ENCODE measurements at regions not wholly inside any gene's neighbourhood (a gene's known extent, or its start where the extent isn't known, plus 50 kb on each side); places are given as distances from the start of the nearest gene placed in this dataset.

DNA sequence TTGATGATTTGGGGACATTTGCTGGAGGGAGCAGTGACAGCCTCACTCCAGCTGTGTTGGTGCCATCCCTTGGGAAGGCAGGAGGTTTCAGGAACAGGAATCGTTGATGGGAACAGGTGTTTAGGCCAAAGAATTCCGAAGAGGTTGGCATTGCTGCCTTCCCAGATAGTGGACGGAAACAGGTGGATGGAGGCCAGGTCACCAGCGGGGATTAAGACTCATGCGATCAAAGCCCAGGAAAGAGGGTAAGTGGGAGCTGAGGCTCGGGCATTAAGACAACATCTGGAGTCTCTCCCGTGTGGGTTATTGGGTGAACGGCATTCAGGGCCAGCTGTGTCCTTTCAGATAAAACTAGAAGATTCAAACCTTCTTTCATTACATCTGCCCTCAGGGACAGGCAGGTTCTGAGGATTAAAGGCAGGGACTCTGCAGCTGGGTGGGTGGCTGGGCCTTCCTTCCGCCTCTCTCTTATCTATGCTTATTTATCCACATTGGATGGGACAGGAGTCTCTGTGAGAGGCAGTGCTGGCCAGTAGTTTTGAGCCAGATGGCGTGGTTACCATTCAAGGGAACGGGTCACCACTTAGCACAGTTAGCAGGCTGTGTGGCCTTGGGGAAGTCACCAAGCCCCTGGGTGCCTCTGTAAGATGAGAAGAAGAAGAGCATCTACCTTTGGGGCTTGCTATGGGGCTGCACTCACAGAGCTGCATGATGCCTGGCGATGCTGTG, 67.6 kb downstream of the INSIG1 start:
- no peak overlapping the region for H3K4me3 ChIP-seq (replicated peaks in 1 of 2; ENCODE audit: low read depth in 2 of 2, low read length in 2 of 2)
- TF ChIP-seq CTCF (IDR thresholded peaks at IDR 0.05; ENCODE audit: low read depth, low read length), result no peak
- no peak for DNase-seq (ENCODE audit: low read depth in 2 of 2)

DNA sequence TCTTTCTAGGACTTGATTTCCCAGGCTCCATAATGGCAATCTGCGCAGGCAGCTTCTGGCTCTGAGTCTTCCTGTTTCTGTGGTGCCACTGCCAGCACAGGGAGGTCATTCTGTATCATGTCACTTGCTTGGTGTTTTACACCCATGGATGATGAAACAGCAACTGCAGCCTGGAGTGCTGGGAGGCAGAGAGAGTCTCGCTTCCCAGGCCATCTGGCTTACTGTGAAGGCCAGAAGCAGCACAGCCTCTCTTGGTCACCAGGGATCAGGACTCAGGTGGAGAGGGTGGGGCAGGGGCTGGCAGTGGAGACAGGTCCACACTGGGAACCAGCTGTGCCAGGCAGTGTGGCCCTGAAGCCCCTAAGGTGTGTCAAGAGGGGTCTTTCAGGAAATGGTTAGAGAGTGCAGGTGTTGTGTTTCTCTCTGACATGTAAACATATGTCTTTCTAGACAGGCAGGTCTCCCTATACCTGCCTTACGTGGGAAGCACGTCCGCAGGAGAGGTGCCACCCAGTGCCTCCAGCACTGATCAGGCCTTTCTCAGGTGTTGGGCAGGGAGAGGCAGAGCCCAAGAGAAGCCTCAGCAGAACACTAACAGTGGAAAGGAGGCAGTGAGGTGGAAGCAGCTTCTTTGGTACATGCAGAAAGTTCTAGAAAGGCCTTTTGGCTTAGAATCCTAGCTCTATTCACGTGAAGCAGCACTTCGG, 71.4 kb downstream of the INSIG1 start:
- DNase-seq (ENCODE audit: low read depth in 2 of 2), result no peak
- no peak overlapping the region for H3K4me3 ChIP-seq (replicated peaks in 1 of 2; ENCODE audit: low read depth in 2 of 2, low read length in 2 of 2)
- TF ChIP-seq CTCF (IDR thresholded peaks at IDR 0.05; ENCODE audit: low read depth, low read length), result no peak

DNA sequence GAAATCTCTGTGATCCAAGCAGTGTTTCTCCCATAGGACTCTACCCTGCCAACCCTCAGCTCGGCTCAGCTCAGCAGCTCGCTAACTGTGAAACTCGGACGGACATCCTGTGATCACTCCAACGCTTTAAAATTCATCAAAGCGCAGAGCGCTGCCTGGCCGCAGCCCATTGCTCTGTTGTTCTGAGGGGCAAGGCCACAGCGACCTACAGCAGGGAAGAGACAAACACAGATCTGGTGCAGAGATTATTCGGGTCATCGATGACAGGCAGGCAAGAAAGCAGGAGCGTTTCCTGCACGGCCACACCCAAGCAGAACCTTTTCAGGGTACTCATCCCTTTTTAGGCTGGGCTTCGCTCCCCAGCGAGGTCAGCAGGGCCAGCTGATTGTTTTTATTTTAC, 72.1 kb downstream of the INSIG1 start:
- no peak for DNase-seq (ENCODE audit: low read depth in 2 of 2)
- H3K4me3 ChIP-seq (replicated peaks in 1 of 2; ENCODE audit: low read depth in 2 of 2, low read length in 2 of 2), result no peak overlapping the region
- no peak for TF ChIP-seq CTCF (IDR thresholded peaks at IDR 0.05; ENCODE audit: low read depth, low read length)

DNA sequence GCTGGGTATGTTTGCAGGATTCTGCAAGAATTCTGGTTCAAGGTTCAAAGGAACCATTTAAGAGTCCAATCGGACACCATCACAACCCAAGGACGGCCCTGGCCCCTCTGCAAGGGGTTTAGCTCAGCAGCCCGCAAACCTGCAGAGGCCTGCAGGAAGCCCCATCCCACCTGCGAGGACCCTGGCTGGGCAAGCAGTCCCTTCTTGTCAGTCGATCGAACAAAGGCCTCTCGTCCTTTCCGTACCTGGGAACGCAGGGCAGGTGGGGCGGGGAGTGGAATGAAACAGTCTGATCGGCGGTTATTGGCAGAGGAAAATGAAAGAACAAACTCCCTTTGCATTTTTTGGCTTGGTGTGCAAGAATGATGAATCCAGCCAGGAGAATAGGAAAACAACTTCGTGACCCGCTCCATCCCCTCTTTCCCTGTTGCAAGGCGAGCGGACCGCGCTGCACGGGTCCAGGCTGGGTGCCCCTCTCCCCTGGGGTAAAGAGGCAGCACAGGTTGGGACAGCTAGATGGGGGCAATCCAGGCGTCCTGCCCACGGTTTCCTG, 73.7 kb downstream of the INSIG1 start:
- no peak for DNase-seq (ENCODE audit: low read depth in 2 of 2)
- no peak overlapping the region for H3K4me3 ChIP-seq (replicated peaks in 1 of 2; ENCODE audit: low read depth in 2 of 2, low read length in 2 of 2)
- no peak for TF ChIP-seq CTCF (IDR thresholded peaks at IDR 0.05; ENCODE audit: low read depth, low read length)

DNA sequence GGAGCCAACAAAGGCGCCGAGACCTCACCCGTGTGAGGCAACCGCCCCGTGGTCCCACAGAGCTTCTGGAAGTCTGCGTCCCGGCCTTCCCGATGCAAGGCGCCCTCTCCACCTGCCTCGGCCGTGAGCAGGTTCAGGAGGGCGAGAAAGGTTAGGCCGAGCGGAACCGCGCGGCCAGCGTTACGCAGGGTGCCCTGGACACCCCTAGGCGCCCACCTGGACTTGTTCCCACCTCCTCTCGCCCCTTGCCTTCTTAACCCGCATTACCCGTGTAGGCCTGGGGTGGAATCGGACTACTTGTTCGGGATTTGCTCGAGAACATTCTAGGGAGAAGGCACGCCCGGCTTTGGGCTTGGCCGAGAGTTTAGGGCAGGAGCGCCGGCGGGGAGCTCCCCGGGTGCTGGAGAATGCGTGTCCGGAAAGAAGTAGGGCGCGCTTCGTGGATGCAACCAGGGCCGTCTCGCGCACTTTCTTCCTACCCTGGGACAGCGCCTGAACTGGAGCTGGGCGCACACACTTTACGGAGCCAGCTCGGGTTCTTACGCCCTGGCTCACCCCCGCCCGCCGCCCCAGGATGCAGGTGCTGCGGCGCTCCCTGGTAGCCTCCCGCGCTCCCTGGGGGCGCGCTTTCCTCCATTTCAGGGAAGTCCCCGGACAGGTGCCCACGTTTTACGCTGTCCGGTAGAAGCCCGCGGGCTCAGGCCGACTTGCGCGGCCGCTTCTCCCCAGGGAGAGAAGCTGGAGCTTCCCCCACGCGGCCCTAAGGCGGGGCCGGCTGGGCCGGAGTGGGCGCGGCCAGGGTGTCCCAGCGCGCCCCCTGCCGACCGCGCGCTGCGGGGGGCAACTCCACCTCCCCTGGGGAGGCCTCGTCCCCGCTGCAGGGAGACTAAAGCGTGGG, 74.5 kb downstream of the INSIG1 start:
- no peak for TF ChIP-seq CTCF (IDR thresholded peaks at IDR 0.05; ENCODE audit: low read depth, low read length)
- H3K4me3 ChIP-seq (replicated peaks in 1 of 2; ENCODE audit: low read depth in 2 of 2, low read length in 2 of 2), result no peak overlapping the region
- no peak for DNase-seq (ENCODE audit: low read depth in 2 of 2)

- no peak for TF ChIP-seq CTCF (IDR thresholded peaks at IDR 0.05; ENCODE audit: low read depth, low read length)
- H3K4me3 ChIP-seq (replicated peaks in 1 of 2; ENCODE audit: low read depth in 2 of 2, low read length in 2 of 2), result peak overlapping the region in 1 of 2 donors; percentile 15
- DNase-seq (ENCODE audit: low read depth in 2 of 2), result no peak
Observed at GRCh38 chr7:155372782-155373358, 75.2 kb downstream of the INSIG1 start.

Measured in cardiac fibroblast (primary cell).